GM18909 (cell line): ENCODE measurements at regions not wholly inside any gene's neighbourhood (a gene's known extent, or its start where the extent isn't known, plus 50 kb on each side); places are given as distances from the start of the nearest gene placed in this dataset.

Experiments
- ATAC-seq: cut with Tn5 transposase; IDR thresholded peaks from one replicate; pipeline ENCODE4 v1.9.1; 2021; ENCODE audit warnings: mild to moderate bottlenecking; ENCODE audit not compliant: unreplicated experiment, poor library complexity

GRCh38 chr15:89400116-89400781 lies 65.6 kb upstream of the POLG start:
- ATAC-seq, result peak; percentile 20

DNA sequence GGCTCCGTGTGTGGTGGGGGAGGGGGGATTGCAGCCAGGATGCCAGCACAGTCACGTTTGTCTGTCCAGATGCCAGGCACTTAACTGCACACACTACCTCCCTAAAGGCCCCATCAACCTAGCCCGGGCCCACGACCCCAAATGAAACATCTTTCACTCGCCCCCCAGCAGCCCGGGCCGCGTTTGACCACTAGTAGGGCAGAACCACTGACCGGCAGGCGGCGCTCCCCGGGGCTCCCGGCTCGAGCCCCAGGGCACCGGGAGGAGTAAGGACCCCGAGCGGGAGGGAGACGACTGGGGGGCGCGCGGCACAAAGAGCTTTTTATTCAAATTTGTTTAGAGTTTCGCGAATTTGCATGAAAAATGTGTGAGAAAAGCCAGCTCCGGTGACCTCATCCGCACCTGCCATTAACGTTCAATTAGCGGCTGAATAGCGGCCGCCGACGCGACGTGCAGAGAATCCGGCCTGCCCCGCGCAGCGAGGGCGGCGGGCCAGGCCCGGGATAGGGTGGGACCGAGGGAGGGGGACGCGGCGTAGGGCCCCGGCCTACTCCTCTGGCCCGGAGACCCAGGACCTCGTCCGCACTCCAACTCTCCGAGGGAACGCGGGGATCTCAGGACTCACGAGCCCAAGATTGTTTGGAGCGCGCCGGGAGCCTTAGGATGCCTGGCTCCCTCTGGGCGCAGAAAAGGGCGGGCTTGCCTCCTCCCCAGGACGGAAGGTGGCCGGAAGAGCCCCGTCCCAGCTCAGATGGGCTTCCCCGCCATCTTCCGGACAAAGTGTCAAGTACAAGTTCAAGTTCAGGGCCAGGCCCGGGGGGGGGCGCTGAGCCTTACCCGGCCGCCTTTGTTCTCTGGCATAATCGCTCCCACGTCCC lies 64.9 kb upstream of the POLG start:
- ATAC-seq, result peak; percentile 62

- ATAC-seq, result no peak
These were observed 64.2 kb upstream of the POLG start for GRCh38 chr15:89398896-89399237.

DNA sequence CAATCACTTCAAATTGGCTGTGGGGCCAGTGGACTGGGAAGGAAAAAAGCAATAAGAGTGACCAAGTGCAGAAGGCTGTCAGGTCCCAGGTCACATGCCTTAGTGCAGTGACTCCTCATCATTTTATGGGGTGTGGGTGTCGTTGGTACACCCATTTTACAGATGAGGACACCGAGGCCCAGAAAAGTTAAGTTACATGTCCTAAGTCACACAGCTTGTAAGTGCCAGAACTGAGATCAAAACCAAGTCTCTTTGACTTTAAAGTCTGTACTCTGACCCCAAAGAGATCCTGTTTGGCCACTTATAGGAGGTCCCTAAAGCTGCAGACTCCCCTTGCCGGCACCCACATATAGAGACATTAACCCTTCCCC lies 63.0 kb upstream of the POLG start:
- no peak for ATAC-seq

- ATAC-seq, result no peak
These were observed 62.4 kb upstream of the POLG start for GRCh38 chr15:89396723-89397652.

- no peak for ATAC-seq
These were observed 61.4 kb upstream of the POLG start for GRCh38 chr15:89395996-89396395.

DNA sequence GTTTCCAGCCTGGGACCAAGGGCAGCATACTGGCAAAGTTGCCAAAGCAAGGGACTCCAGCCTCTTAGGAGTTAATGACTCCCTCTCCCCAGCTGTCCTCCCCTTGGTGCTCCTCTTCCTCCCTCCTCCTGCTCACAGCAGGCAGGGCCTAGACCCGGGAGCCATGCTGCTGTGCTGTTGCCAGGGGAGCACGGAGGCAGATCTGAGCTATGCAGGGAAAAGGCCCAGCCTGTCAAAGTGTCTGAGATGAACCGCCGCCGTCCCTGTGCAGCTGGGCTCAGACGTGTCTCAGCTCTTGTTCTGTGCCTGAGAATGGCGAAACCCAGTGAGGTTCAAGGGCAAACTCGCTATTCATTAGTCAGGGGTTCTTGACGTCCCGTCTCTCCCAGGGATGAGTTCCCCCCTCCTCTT lies 60.8 kb upstream of the POLG start:
- ATAC-seq, result no peak

DNA sequence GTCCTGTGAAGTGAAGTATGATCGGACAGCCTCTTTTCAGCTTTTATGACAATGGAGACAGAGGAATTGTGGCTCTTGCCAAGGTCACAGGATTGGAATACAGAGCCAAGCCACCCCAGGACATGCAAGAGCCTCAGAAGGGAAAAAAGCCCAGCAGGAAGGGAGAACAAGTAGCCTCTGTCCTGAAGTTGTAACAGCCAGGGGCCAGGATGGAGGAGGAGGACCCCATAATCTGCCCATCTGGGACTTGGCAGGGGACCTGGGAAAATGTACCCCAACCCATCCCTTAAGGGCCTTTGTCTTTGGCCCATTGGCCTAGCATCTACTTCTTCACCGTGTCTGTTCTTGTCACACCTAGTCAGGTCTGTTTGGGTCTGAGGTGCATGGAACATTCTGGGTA lies 60.4 kb upstream of the POLG start:
- no peak for ATAC-seq

DNA sequence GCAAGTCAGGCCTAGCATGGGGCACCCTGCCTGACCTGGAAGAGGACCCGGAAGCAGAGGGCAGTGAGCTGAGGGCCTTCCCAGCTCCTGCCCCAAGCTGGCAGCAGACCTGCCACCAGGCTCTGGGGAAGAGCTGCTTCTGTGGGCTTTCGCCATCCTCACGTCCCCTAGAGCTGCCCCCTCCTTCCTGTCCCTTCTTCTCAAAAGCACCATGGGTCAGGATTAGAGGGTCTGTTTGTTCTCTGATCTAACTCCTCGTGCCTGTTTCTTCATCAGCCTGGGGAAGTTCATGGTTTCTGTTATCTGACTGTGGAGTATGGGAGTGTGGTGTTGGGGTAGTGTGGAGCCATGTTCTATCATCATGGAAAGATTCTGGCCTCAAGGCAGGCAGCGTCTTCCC lies 58.4 kb upstream of the POLG start:
- no peak for ATAC-seq

DNA sequence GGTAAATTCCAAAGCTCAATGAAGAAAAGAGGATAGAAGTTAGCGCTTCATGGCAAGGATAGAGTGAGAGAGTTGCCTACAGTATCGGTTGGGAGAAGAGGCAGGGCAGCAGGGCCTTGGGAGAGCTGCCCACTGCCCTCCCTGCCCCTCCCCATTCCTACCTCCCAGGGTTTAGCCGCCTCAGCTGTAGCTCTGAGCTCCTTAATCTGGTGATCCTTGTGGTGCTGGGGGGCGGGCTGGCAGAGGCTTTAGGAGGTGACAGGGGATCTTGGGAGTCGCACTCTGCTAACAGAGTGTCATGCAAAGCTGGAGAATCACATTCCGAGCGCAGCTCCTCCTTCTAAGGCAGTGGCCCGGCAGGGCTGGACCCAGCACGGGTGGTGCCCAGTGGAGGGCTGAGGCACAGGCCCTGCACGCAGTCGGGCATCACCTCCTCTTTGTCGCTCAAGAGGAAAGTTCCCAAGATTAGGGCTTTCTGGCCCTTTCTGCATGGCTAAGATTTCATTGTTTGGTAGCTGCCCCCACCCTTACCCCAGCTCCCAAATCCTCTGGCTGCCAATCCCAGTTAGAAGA lies 57.1 kb upstream of the POLG start:
- ATAC-seq, result no peak

- no peak for ATAC-seq
These were observed 55.4 kb upstream of the POLG start for GRCh38 chr15:89389841-89390603.

DNA sequence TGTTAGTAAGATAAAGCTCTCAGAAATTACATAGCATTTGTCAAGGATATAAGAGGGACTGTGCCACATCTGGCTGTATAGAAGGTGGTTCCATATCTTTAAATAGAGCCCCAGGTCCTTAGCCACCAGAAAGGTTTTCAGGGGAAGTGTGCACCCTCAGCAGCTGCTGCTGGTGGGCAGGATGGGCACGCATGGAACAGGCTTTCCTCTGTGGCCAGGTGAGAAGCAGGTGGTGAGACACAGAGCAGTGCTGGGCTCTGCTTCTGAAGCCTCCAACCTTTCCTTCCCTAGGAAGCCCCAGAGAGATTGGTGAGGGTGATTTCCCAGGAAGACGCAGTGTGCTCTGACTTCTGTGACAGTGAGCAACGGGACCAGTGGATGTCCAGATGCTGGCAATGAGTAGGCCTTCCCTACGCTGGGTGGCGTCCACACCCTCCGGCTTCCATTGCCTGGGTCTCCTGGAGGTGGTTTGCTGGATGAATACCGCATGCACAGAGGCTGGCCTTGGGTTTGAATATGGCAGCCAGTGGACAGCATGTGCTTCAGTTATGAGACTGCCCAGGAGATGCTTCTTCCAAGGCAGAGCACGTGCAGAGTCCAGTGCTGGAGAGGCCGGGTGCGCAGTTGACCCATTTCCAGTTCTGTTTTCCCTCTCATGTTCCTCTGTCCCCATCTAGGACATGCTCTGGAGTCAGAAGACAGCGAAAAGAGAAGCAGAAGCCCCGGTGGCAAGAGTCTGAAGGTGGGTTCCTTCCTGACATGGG lies 52.7 kb upstream of the POLG start:
- no peak for ATAC-seq

DNA sequence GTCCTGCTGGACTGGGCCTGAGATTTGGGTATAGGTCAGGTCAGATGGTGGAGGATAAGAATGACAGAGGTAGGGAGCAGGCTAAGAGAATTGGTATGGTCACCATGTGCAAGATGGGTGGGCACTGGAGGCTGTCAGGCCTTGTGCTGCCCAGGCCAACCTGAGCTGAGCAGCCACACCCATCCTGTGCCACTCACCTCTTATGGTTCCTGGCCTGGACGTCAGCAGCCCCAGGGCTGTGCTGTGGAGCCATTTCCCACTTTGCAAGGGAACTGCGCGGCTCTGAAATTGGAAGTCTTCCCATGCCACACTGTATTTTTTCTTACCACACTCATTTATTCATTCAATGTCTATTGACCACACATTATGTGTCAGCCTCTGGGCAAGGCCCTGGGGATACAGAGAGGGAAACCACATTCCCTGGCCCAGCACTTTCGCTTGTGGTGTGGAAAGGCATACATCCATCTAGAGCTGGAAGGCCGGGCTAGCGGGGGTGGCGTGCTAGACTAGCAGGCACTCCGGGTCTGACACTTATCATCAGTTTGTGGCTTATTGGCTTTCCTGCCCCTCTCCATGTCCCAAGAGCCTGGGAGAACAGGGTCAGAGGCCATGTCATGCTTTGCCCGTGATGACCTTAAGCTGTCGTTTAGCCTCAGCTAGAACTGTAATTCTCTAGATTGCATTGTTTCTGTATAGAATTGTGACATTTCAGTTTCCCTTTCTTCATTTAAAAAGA lies 51.1 kb upstream of the POLG start:
- no peak for ATAC-seq
